GM12891 (cell line): ENCODE measurements at regions not wholly inside any gene's neighbourhood (a gene's known extent, or its start where the extent isn't known, plus 50 kb on each side); places are given as distances from the start of the nearest gene placed in this dataset.

ENCODE experiments used
- PAX5 ChIP-seq: IDR thresholded peaks from 2 replicates; pipeline ENCODE4 v1.6.1; 2011; ENCODE audit warnings: low read length, moderate library complexity, mild to moderate bottlenecking; ENCODE audit not compliant: insufficient read depth, severe bottlenecking
- POLR2A ChIP-seq: IDR thresholded peaks from 2 replicates; pipeline ENCODE4 v1.6.1; 2011; ENCODE audit warnings: low read depth, low read length, control low read depth
- POLR2AphosphoS5 ChIP-seq: IDR thresholded peaks from 2 replicates; pipeline ENCODE4 v1.6.1; 2011; ENCODE audit warnings: low read depth, low read length, control low read depth
- POU2F2 ChIP-seq: IDR thresholded peaks from 2 replicates; pipeline ENCODE4 v1.6.1; 2011; ENCODE audit warnings: low read depth, mild to moderate bottlenecking, control low read depth, low read length, moderate library complexity
- TAF1 ChIP-seq: IDR thresholded peaks from 2 replicates; pipeline ENCODE4 v1.6.1; 2011; ENCODE audit warnings: low read depth, low read length, control low read depth

GRCh38 chr4:133741766-133742165 lies 459.8 kb downstream of the PABPC4L start:
- no peak for TF ChIP-seq POLR2A
- no peak for TF ChIP-seq POLR2AphosphoS5
- no peak for TF ChIP-seq TAF1
- no peak for TF ChIP-seq POU2F2
- no peak for TF ChIP-seq PAX5
